ENCODE measurements at regions not wholly inside any gene's neighbourhood (a gene's known extent, or its start where the extent isn't known, plus 50 kb on each side); places are given as distances from the start of the nearest gene placed in this dataset.
"Not testable (repeated sequence)": the region's sequence is repeated elsewhere in the genome, so short reads cannot be mapped to it uniquely, and the experiment has no call there.

GRCh38 chr9:93884808-93885207 lies 70.3 kb downstream of the BARX1 start:
- DNase-seq (ENCODE audit: low read depth in 2 of 2), result no peak
- no peak for TF ChIP-seq CTCF (IDR thresholded peaks at IDR 0.05; ENCODE audit: low read depth, low read length)
- H3K4me3 ChIP-seq (replicated peaks in 1 of 2; ENCODE audit: low read depth in 2 of 2, low read length in 2 of 2), result no peak overlapping the region

- DNase-seq (ENCODE audit: low read depth in 2 of 2); H3K4me3 ChIP-seq (replicated peaks in 1 of 2; ENCODE audit: low read depth in 2 of 2, low read length in 2 of 2): not testable (repeated sequence)
These were observed 75.3 kb downstream of the BARX1 start for GRCh38 chr9:93879662-93880407.

GRCh38 chr9:93875330-93875729 lies 79.8 kb downstream of the BARX1 start:
- no peak for TF ChIP-seq CTCF (IDR thresholded peaks at IDR 0.05; ENCODE audit: low read depth, low read length)

GRCh38 chr9:93874242-93874641 lies 80.9 kb downstream of the BARX1 start:
- DNase-seq (ENCODE audit: low read depth in 2 of 2), result no peak
- TF ChIP-seq CTCF (IDR thresholded peaks at IDR 0.05; ENCODE audit: low read depth, low read length), result no peak
- no peak overlapping the region for H3K4me3 ChIP-seq (replicated peaks in 1 of 2; ENCODE audit: low read depth in 2 of 2, low read length in 2 of 2)

More at GRCh38 chr9:93875330-93875729, 79.8 kb downstream of the BARX1 start:
- no peak for DNase-seq (ENCODE audit: low read depth in 2 of 2)
- H3K4me3 ChIP-seq (replicated peaks in 1 of 2; ENCODE audit: low read depth in 2 of 2, low read length in 2 of 2), result no peak overlapping the region

GRCh38 chr9:93871286-93871685 lies 83.9 kb downstream of the BARX1 start:
- no peak for DNase-seq (ENCODE audit: low read depth in 2 of 2)
- no peak overlapping the region for H3K4me3 ChIP-seq (replicated peaks in 1 of 2; ENCODE audit: low read depth in 2 of 2, low read length in 2 of 2)
- no peak for TF ChIP-seq CTCF (IDR thresholded peaks at IDR 0.05; ENCODE audit: low read depth, low read length)

- DNase-seq (ENCODE audit: low read depth in 2 of 2), result no peak
- no peak overlapping the region for H3K4me3 ChIP-seq (replicated peaks in 1 of 2; ENCODE audit: low read depth in 2 of 2, low read length in 2 of 2)
- TF ChIP-seq CTCF (IDR thresholded peaks at IDR 0.05; ENCODE audit: low read depth, low read length), result no peak
These were observed 85.3 kb downstream of the BARX1 start for GRCh38 chr9:93869863-93870262.

GRCh38 chr9:93869088-93869487 lies 86.1 kb downstream of the BARX1 start:
- no peak for TF ChIP-seq CTCF (IDR thresholded peaks at IDR 0.05; ENCODE audit: low read depth, low read length)
- no peak overlapping the region for H3K4me3 ChIP-seq (replicated peaks in 1 of 2; ENCODE audit: low read depth in 2 of 2, low read length in 2 of 2)
- no peak for DNase-seq (ENCODE audit: low read depth in 2 of 2)
